Anterior cingulate cortex (tissue), 58 donors: ENCODE measurements at regions not wholly inside any gene's neighbourhood (a gene's known extent, or its start where the extent isn't known, plus 50 kb on each side); places are given as distances from the start of the nearest gene placed in this dataset.

Source experiments
- DNase-seq, 58 donors: peaks; one replicate each; lab custom pipeline; 2025; lab: John Stamatoyannopoulos, UW

DNA sequence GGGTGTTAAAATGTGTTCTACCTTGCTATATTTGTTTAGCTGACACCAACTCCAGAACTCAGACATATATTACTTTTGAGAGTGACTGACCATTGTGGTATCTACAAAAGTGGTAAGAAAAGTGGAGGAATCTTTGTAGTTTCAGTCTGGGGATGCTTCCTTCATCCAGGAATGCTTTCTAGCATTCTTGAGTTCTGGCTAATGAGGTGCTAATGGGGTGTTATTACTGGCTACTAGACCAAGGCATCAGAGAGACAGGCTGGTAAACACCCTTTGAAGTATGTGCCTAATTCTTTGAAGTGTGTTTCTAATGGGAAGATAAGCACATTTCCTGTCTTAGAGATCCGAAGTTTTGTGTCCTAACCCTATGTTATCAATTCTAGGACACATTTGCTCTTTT lies 310.4 kb downstream of the SPRY1 start:
- DNase-seq, result no peak

- no peak for DNase-seq
Observed at GRCh38 chr4:123708902-123709301, 312.3 kb downstream of the SPRY1 start.

DNA sequence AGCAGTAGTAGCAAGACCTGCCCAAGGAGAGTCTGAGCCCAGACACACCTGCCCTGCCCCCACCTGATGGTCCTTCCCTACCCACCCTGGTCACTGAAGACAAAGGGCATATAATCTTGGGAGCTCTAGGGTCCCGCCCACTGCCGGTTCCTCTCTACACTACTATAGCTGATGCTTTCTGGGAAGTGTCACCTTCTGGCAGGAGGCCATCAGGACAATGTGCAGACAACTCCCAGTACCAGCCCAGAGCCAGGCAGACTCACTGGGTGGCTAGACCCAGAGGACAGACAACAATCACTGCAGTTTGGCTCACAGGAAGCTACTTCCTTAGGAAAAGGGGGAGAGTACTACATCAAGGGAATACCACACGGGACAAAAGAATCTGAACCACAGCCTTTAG lies 312.7 kb downstream of the SPRY1 start:
- DNase-seq, result no peak

GRCh38 chr4:123731035-123731434 lies 334.4 kb downstream of the SPRY1 start:
- DNase-seq, result no peak

GRCh38 chr4:123737156-123737555 lies 340.6 kb downstream of the SPRY1 start:
- no peak for DNase-seq

DNA sequence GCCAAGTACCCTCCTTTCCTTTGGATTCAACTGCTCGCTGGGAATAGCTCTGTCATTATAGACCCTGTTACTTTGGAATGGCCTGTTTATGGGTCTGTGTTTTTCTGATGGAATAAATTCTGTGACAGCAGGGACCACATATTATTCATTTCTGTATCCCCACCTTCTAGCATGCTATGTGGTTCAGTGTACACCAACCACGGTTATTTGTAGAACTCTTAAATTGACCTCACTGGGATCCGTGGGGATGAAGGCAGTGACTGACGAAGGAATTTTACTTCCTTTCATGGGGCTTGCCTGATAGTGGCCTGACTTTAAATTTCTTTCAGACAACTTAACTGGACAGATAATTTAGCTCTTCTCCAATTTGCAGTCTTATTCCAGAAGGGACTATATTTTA lies 343.2 kb downstream of the SPRY1 start:
- DNase-seq, result no peak

- DNase-seq, result no peak
Observed at GRCh38 chr4:123740236-123740635, 343.6 kb downstream of the SPRY1 start.

- DNase-seq, result no peak
Observed at GRCh38 chr4:123741906-123742305, 345.3 kb downstream of the SPRY1 start.

DNA sequence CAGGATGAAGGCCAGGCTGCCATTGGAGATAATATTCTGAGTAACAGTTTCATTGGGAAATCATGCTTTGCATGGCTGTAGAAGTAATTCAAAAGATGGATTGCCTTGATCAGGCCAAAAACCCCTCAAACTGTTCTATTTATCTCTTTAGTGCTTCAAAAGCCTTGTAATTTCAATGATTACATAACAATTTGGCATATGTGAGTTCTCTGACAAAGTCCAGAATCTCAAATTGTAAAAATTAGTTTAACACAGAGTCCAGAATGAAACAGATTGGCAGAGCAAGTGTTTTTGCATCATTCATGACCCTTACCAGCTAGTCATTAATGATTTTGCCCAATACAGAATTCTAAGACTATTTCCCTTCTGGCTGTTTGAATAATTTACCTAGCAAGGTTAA lies 347.3 kb downstream of the SPRY1 start:
- no peak for DNase-seq

DNA sequence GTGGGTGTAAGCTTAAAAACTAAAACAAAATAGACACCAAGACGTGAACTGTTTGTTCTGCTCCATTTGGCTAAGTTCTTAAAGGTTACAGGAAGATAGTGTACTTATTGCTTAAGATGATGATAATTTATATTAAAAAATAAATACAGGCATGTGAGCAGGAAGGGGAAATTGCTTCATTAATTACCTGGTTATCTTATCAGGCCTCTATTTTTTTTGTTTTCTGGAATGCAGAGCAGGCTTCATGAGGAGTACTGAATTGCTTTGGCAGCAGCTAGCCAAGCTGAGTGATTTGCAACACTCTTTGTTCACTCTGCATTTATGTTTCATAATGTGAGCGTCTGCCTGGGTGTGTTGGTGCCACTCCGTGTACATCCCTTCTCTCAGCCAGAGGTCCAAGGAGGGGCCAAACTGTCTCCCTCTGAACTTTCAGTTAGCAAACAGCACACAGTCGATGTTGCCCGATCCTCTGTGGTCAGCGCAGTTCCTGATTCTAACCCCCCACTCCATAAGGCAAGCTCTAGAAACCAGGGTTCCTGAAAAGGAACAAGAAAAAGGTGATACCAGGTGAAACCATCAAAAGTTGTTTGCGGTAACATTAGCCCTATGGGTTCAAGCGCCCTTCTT lies 348.2 kb downstream of the SPRY1 start:
- DNase-seq, result no peak

DNA sequence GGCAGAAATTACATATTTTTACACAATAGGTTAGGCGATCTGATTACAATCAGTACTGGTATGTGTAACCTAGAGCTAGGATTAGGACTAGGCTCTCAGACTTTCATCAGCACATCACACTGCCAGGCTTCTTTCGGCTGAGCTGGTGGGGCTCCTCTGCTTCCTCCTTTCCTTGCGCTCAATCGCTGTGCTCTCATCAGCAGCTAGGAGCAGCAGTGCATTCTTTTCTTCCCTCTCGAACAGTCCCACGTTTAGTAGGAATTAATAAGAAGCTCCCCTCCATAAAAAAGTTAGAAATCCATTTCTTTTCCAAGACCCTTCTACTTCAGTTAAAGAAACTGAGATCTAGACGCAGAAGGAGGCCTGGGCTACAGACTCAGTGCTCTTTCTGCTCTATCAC lies 350.4 kb downstream of the SPRY1 start:
- DNase-seq, result no peak

- DNase-seq, result no peak
Observed at GRCh38 chr4:123748806-123749205, 352.2 kb downstream of the SPRY1 start.

- DNase-seq, result no peak
Observed at GRCh38 chr4:123749383-123749782, 352.8 kb downstream of the SPRY1 start.

DNA sequence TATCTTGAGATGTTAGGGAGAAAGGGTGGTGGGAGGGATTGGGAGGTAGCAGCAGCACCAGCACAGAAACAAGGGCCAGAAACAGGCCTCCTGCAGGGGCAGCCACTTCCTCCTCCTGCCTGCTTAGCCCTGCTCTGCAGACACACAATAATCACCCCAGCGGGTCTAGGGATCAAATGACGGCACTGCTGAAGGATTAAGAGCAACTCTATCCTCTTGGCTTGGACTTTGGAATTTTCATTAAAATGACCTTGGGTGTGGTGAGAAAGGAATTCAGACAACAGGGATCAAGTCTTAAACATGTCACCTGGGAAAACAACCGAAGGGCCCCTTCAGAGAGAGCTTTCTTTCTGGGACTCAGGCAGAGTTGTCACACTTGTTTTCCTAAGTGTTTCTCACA lies 353.4 kb downstream of the SPRY1 start:
- DNase-seq, result no peak

- DNase-seq, result no peak
Observed at GRCh38 chr4:123755655-123756054, 359.1 kb downstream of the SPRY1 start.

DNA sequence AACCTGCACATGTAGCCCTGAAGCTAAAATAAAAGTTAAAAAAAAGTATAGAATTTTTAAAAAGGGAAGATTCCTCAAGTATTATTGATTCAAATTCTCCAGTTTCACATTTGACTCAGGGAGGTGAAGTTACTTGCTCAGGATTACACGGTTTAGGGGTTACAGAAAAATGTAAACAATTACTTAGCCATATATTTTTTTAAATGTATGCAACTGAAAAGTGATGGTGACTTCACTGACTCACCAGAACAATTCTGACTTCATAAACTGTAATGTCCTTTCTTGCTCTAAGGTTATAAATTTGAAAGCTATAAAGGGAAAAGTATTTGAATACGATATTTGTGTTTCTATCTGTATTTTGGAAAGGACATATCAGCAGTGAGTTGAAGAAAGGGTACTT lies 371.2 kb downstream of the SPRY1 start:
- DNase-seq, result no peak

- DNase-seq, result no peak
Observed at GRCh38 chr4:123770884-123771283, 374.3 kb downstream of the SPRY1 start.

DNA sequence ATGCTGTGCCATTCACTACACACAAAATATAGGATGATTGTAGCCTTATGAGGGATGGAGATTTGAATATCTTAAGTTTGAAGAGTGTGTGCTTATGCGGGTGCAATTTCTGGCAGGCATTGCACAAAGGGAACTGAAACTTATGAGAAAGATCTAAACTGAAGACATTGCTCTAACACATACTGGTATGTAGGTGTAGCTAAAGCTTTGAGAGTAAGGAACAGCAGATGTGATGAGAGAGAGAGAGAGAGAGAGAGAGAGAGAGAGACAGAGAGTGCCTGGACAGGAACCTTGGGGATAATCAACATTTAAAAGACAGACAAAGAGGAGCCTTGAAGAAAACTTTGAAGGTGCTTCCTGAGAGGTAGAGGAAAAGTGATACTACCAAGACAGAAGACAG lies 379.7 kb downstream of the SPRY1 start:
- peak in 1 of 58 donors; percentile 3 for DNase-seq

DNA sequence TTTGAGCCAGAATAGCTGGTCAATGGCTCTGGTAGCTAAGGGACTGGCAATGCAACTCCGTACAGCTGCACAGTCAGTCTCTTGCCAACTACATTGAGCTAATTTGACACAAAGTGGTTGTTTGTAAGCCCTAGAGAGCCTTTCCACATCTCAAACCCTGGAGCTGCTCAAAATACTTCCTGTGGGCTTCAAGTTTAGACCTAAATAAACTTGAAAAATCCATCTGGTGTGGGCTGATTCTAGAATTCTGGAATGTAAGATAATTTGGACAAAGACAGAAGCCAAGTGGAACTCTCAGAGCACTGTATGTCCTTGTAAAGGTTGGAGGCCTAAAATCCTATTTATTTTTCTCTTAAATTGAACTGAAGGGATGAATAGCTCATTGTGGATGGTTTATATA lies 380.8 kb downstream of the SPRY1 start:
- DNase-seq, result peak in 6 of 58 donors; percentile 8 to 67 (median 22)

DNA sequence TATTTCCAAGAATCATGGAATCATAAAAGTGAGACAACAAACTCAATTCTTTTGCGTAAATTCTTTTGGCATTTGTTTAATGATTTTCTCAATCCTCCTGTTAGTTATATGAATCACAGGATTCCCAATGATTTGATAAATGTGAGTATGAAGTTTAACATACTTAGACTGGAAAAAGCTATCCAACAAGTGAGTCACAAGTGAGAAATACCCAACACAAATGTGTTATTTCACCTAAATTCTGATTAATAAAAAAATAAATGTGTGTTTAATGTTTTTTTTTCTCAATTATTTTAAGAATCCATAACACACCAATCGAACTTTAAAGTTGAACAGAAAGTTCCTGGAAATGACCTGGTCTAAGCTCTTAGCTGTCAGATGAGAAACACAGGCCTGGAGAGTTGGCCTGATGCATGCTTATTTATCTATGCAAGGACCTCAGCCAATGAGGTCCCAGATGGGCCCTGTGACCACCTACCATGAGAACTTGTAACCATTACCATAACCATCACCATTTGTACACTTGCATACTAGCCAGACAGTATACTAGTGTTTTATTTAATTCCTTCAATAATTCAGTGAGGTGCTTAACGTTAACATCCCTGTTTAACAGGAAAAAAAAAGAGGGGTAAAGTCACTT lies 386.7 kb downstream of the SPRY1 start:
- DNase-seq, result no peak

- DNase-seq, result no peak
Observed at GRCh38 chr4:123783921-123784320, 387.3 kb downstream of the SPRY1 start.

- no peak for DNase-seq
Observed at GRCh38 chr4:123784626-123785025, 388.0 kb downstream of the SPRY1 start.

DNA sequence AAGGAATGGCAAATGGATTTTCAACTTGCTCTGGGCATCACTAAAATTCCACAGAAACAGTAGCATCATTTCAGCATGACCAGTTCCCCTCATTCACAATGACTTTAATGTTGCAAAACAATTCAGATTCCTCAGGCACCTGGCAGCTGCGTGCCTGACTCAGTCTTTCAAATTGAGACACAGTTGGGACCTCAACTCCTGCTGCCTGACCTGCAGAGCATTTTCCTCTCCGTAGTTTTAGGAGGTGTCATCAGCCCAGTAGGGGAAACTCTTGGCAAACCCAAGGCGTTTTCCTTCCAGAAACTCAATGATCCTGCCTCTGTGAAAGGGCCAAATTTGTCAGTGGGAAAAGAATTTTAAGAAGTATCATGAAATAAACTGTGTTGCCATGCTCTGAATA lies 388.9 kb downstream of the SPRY1 start:
- peak in 6 of 58 donors; percentile 2 to 12 (median 4) for DNase-seq
